Transverse colon (tissue), 4 donors: ENCODE measurements at regions not wholly inside any gene's neighbourhood (a gene's known extent, or its start where the extent isn't known, plus 50 kb on each side); places are given as distances from the start of the nearest gene placed in this dataset.

ENCODE experiments used
- DNase-seq: peaks from one replicate; pipeline ENCODE4 v3.0.0-alpha.2; 2019
- H3K27ac ChIP-seq, 4 donors: fragments of 200-600 bp; sonication (generic); 2 replicates each; pipeline ENCODE4 v1.5.1; 2016 to 2018; ENCODE audit warnings: inconsistent platforms in 4 of 4
- H3K27me3 ChIP-seq: fragments of 200-600 bp; sonication (generic); 2 replicates; pipeline ENCODE4 v1.5.1; 2017; ENCODE audit warnings: inconsistent platforms
- H3K36me3 ChIP-seq, 4 donors: fragments of 200-600 bp; sonication (generic); 2 replicates each; pipeline ENCODE4 v1.5.1; 2017 to 2019; ENCODE audit warnings: inconsistent platforms in 4 of 4
- H3K4me1 ChIP-seq, 4 donors: fragments of 200-600 bp; sonication (generic); 2 replicates each; pipeline ENCODE4 v1.5.1; 2017 to 2020; ENCODE audit warnings: inconsistent platforms in 4 of 4
- H3K4me3 ChIP-seq, 4 donors: fragments of 200-600 bp; sonication (generic); 1 replicate in 1 of 4; 2 replicates in 3 of 4; pipeline versions ENCODE4 v1.5.1 to v1.6.1; 2017 to 2019; ENCODE audit warnings: inconsistent platforms in 4 of 4
- H3K9me3 ChIP-seq, 2 donors: fragments of 200-600 bp; sonication (generic); 2 replicates each; pipeline ENCODE4 v1.5.1; 2017 to 2019; ENCODE audit warnings: inconsistent platforms in 2 of 2
- EP300 ChIP-seq: sonication (generic); formaldehyde crosslinking; IDR thresholded peaks from one replicate; pipeline ENCODE4 v1.6.1; 2017; ENCODE audit warnings: antibody characterized with exemption, low read depth
- POLR2A ChIP-seq: fragments of 450-650 bp; IDR thresholded peaks from one replicate; pipeline ENCODE4 v1.6.1; 2016; ENCODE audit warnings: antibody characterized with exemption, mild to moderate bottlenecking, moderate library complexity
- POLR2AphosphoS5 ChIP-seq, 3 donors: sonication (generic); formaldehyde crosslinking; IDR thresholded peaks; one replicate each; pipeline ENCODE4 v1.6.1; 2016; ENCODE audit warnings: antibody characterized with exemption in 3 of 3
- WGBS, 2 donors: methylation state at CpG; one replicate each; pipeline ENCODE4 v1.1.5; 2018; ENCODE audit warnings: low coverage in 1 of 2; 5-methylcytosine and 5-hydroxymethylcytosine counted together
- in situ Hi-C, 4 donors: fragments of 200-750 bp; cut with MboI; loops; one replicate each; pipeline versions ENCODE4 v1.15.0 to v1.15.1; 2017; ENCODE audit warnings: low sequenced_read_pairs in 3 of 4, low pct_ligation_motif_present in 1 of 4, low pct_unique_long_range_greater_than_20kb in 1 of 4
- intact Hi-C: fragments of 100-400 bp; cut with DNase I; formaldehyde crosslinking; loops from one replicate; pipeline ENCODE4 v1.15.1; 2023; ENCODE audit warnings: low total_unique reads
- TF ChIP-seq, protein P1 (sequence below), 5 experiments: fragments of 200-600 bp in 3 of 5; fragments of 450-650 bp in 2 of 5; sonication (generic) in 3 of 5; IDR thresholded peaks; 1 replicate in 2 of 5; 2 replicates in 3 of 5; pipeline ENCODE4 v1.5.1; 2016 to 2017; ENCODE audit warnings: antibody characterized with exemption in 5 of 5, inconsistent platforms in 3 of 5, mild to moderate bottlenecking in 2 of 5, moderate library complexity in 1 of 5

GRCh38 chr4:31702326-31702725 is 982.2 kb downstream of the PCDH7 start:
- Histone ChIP-seq H3K9me3 (no peaks in the 10 kb centered on the region), H3K4me1 (no peaks in the 10 kb centered on the region), H3K27me3 (no peaks in the 10 kb centered on the region), H3K36me3 (no peaks in the 10 kb centered on the region), H3K4me3 (no peak overlapping the region), H3K27ac (no peak overlapping the region)
- in situ Hi-C loops, result no loop called here
- TF ChIP-seq POLR2A, result no peak
- TF ChIP-seq POLR2AphosphoS5 (IDR thresholded peaks at IDR 0.05), result no peak
- TF ChIP-seq, protein P1, sequence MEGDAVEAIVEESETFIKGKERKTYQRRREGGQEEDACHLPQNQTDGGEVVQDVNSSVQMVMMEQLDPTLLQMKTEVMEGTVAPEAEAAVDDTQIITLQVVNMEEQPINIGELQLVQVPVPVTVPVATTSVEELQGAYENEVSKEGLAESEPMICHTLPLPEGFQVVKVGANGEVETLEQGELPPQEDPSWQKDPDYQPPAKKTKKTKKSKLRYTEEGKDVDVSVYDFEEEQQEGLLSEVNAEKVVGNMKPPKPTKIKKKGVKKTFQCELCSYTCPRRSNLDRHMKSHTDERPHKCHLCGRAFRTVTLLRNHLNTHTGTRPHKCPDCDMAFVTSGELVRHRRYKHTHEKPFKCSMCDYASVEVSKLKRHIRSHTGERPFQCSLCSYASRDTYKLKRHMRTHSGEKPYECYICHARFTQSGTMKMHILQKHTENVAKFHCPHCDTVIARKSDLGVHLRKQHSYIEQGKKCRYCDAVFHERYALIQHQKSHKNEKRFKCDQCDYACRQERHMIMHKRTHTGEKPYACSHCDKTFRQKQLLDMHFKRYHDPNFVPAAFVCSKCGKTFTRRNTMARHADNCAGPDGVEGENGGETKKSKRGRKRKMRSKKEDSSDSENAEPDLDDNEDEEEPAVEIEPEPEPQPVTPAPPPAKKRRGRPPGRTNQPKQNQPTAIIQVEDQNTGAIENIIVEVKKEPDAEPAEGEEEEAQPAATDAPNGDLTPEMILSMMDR (IDR thresholded peaks at IDR 0.05), result no peak
- TF ChIP-seq EP300, result no peak
- intact Hi-C loops, result no loop called here
- no peak for DNase-seq
- 72 to 81% methylated on average over 2 of the region's 2 CpGs for WGBS, 2 donors

GRCh38 chr4:31714238-31714637 is 994.1 kb downstream of the PCDH7 start:
- H3K4me3 ChIP-seq, result no peak overlapping the region
- intact Hi-C loops, result no loop called here
- TF ChIP-seq EP300 (no peak), POLR2AphosphoS5 (IDR thresholded peaks at IDR 0.05) (no peak), POLR2A (no peak)
- TF ChIP-seq, protein P1 (IDR thresholded peaks at IDR 0.05), result no peak
- H3K27me3 ChIP-seq, result no peaks in the 10 kb centered on the region
- H3K36me3 ChIP-seq, result no peaks in the 10 kb centered on the region
- in situ Hi-C loops, result no loop called here
- no peak for DNase-seq
- H3K9me3 ChIP-seq, result no peaks in the 10 kb centered on the region
- H3K27ac ChIP-seq, result no peak overlapping the region
- no peaks in the 10 kb centered on the region for H3K4me1 ChIP-seq

- no peaks in the 10 kb centered on the region for H3K9me3 ChIP-seq
- intact Hi-C loops, result no loop called here
- 22 to 43% methylated on average over 1 of the region's 1 CpG for WGBS, 2 donors
- TF ChIP-seq POLR2A, result no peak
- TF ChIP-seq POLR2AphosphoS5 (IDR thresholded peaks at IDR 0.05), result no peak
- no peak for TF ChIP-seq EP300
- TF ChIP-seq, protein P1 (IDR thresholded peaks at IDR 0.05), result no peak
- H3K4me1 ChIP-seq, result no peaks in the 10 kb centered on the region
- no peak overlapping the region for H3K27ac ChIP-seq
- DNase-seq, result no peak
- no peaks in the 10 kb centered on the region for H3K36me3 ChIP-seq
- in situ Hi-C loops, result no loop called here
- no peak overlapping the region for H3K4me3 ChIP-seq
- no peaks in the 10 kb centered on the region for H3K27me3 ChIP-seq
These were observed 995.1 kb downstream of the PCDH7 start for GRCh38 chr4:31715302-31715701.

DNA sequence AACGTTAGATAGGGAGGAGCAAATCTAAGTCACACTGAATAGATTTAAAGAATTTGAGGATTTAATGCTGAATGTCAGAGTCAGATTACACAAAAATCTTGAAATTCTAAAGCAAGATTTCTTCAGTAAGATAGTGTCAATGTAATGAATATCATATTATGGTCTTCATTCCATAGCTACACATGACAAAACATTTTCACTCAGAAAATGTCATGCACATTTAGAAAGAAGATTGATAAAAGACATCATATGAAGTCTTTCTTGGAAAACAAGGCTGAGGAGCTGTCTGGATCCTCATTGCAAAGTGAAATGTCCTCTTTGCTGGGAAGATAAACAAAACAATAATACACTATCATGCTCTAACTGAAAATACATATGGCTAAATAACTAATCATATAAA is 1006.9 kb downstream of the PCDH7 start:
- in situ Hi-C loops (no loop called here), intact Hi-C loops (no loop called here)
- no peaks in the 10 kb centered on the region for H3K27me3 ChIP-seq
- H3K27ac ChIP-seq, result no peak overlapping the region
- no peaks in the 10 kb centered on the region for H3K9me3 ChIP-seq
- DNase-seq, result no peak
- no peaks in the 10 kb centered on the region for H3K36me3 ChIP-seq
- no peak overlapping the region for H3K4me3 ChIP-seq
- no peaks in the 10 kb centered on the region for H3K4me1 ChIP-seq
- 45% methylated on average over 1 of the region's 1 CpG for WGBS, 2 donors
- no peak for TF ChIP-seq POLR2AphosphoS5 (IDR thresholded peaks at IDR 0.05)
- TF ChIP-seq, protein P1 (IDR thresholded peaks at IDR 0.05), result no peak
- no peak for TF ChIP-seq POLR2A
- TF ChIP-seq EP300, result no peak
